HG03442 (cell line): ENCODE measurements at regions not wholly inside any gene's neighbourhood (a gene's known extent, or its start where the extent isn't known, plus 50 kb on each side); places are given as distances from the start of the nearest gene placed in this dataset.

Experiments
- ATAC-seq: cut with Tn5 transposase; IDR thresholded peaks from one replicate; pipeline ENCODE4 v1.9.1; 2021; ENCODE audit warnings: mild to moderate bottlenecking, moderate library complexity; ENCODE audit not compliant: unreplicated experiment

- no peak for ATAC-seq
These were observed 133.4 kb upstream of the FNDC3A start for GRCh38 chr13:48842316-48842715.

GRCh38 chr13:48843630-48844380 is 131.9 kb upstream of the FNDC3A start:
- ATAC-seq = no peak

GRCh38 chr13:48844676-48845075 is 131.0 kb upstream of the FNDC3A start:
- ATAC-seq = no peak

GRCh38 chr13:48849515-48849914 is 126.2 kb upstream of the FNDC3A start:
- no peak for ATAC-seq

- no peak for ATAC-seq
These were observed 124.0 kb upstream of the FNDC3A start for GRCh38 chr13:48851707-48852106.

- ATAC-seq = no peak
These were observed 122.6 kb upstream of the FNDC3A start for GRCh38 chr13:48852911-48853727.

- no peak for ATAC-seq
These were observed 122.0 kb upstream of the FNDC3A start for GRCh38 chr13:48853728-48854102.

GRCh38 chr13:48857576-48857975 is 118.1 kb upstream of the FNDC3A start:
- no peak for ATAC-seq

GRCh38 chr13:48858122-48858902 is 117.4 kb upstream of the FNDC3A start:
- ATAC-seq = no peak

- ATAC-seq = no peak
These were observed 116.2 kb upstream of the FNDC3A start for GRCh38 chr13:48859272-48860105.

- ATAC-seq = no peak
These were observed 115.3 kb upstream of the FNDC3A start for GRCh38 chr13:48860364-48860763.

GRCh38 chr13:48862572-48862971 is 113.1 kb upstream of the FNDC3A start:
- ATAC-seq = no peak

GRCh38 chr13:48864100-48864499 is 111.6 kb upstream of the FNDC3A start:
- no peak for ATAC-seq

GRCh38 chr13:48866249-48866648 is 109.5 kb upstream of the FNDC3A start:
- no peak for ATAC-seq

GRCh38 chr13:48873081-48873480 is 102.6 kb upstream of the FNDC3A start:
- no peak for ATAC-seq

- ATAC-seq = no peak
These were observed 102.1 kb upstream of the FNDC3A start for GRCh38 chr13:48873587-48873986.

- no peak for ATAC-seq
These were observed 101.5 kb upstream of the FNDC3A start for GRCh38 chr13:48874165-48874564.

- ATAC-seq = no peak
These were observed 100.7 kb upstream of the FNDC3A start for GRCh38 chr13:48875047-48875446.

- no peak for ATAC-seq
These were observed 99.4 kb upstream of the FNDC3A start for GRCh38 chr13:48876289-48876688.

- ATAC-seq = no peak
These were observed 96.3 kb upstream of the FNDC3A start for GRCh38 chr13:48879432-48879831.

GRCh38 chr13:48879854-48880253 is 95.9 kb upstream of the FNDC3A start:
- no peak for ATAC-seq
